CD14-positive monocyte (primary cell): ENCODE measurements at regions not wholly inside any gene's neighbourhood (a gene's known extent, or its start where the extent isn't known, plus 50 kb on each side); places are given as distances from the start of the nearest gene placed in this dataset.

Experiments
- DNase-seq, 3 donors: peaks; one replicate each; pipeline ENCODE4 v3.0.0-alpha.2; 2011 to 2022
- H2AFZ ChIP-seq: 2 replicates; pipeline ENCODE4 v1.6.0; 2012; ENCODE audit warnings: mild to moderate bottlenecking, low read depth, low read length, inconsistent platforms; ENCODE audit not compliant: insufficient read depth, poor library complexity, severe bottlenecking
- H3K27ac ChIP-seq, 2 donors: 1 replicate in 1 of 2; 2 replicates in 1 of 2; pipeline ENCODE4 v1.5.1; 2012 to 2013; ENCODE audit warnings: low read length in 2 of 2, control low read depth in 1 of 2, inconsistent platforms in 1 of 2, low read depth in 1 of 2, mild to moderate bottlenecking in 1 of 2
- H3K27me3 ChIP-seq, 2 donors: one replicate each; pipeline versions ENCODE4 v1.6.0 to v1.6.1; 2011 to 2013; ENCODE audit warnings: low read length in 2 of 2; ENCODE audit not compliant: control insufficient read depth in 2 of 2, insufficient read depth in 2 of 2
- H3K36me3 ChIP-seq, 2 donors: replicated peaks in 1 of 2; 1 replicate in 1 of 2; 2 replicates in 1 of 2; pipeline versions ENCODE4 v1.5.1 to v1.6.1; 2012 to 2013; ENCODE audit warnings: low read length in 2 of 2, control low read depth in 1 of 2, inconsistent platforms in 1 of 2, mild to moderate bottlenecking in 1 of 2; ENCODE audit not compliant: insufficient read depth in 2 of 2, control insufficient read depth in 1 of 2
- H3K4me1 ChIP-seq, 2 donors: 1 replicate in 1 of 2; 2 replicates in 1 of 2; pipeline versions ENCODE4 v1.5.1 to v1.6.1; 2012 to 2013; ENCODE audit warnings: low read length in 2 of 2, control low read depth in 1 of 2, inconsistent platforms in 1 of 2, mild to moderate bottlenecking in 1 of 2, moderate library complexity in 1 of 2; ENCODE audit not compliant: insufficient read depth in 2 of 2, control insufficient read depth in 1 of 2
- H3K4me2 ChIP-seq: replicated peaks from 2 replicates; pipeline ENCODE3; 2012; ENCODE audit warnings: low read length, moderate library complexity, mild to moderate bottlenecking; ENCODE audit not compliant: poor library complexity, severe bottlenecking; ENCODE audit errors: extremely low read depth
- H3K4me3 ChIP-seq, 3 experiments: fragments of 200-600 bp in 1 of 3; sonication (generic) in 1 of 3; replicated peaks in 1 of 3; 1 replicate in 2 of 3; 2 replicates in 1 of 3; pipeline ENCODE4 v1.5.1; 2011 to 2013; ENCODE audit warnings: low read length in 3 of 3, mild to moderate bottlenecking in 3 of 3, control low read depth in 2 of 3, low read depth in 2 of 3, inconsistent platforms in 1 of 3, moderate library complexity in 1 of 3
- H3K79me2 ChIP-seq: 2 replicates; pipeline ENCODE4 v1.6.0; 2012; ENCODE audit warnings: mild to moderate bottlenecking, control low read depth, inconsistent platforms, low read length, moderate library complexity; ENCODE audit not compliant: insufficient read depth
- H3K9ac ChIP-seq: 2 replicates; pipeline ENCODE4 v1.6.0; 2017; ENCODE audit warnings: low read length, mild to moderate bottlenecking; ENCODE audit not compliant: insufficient read depth, poor library complexity, severe bottlenecking
- H3K9me3 ChIP-seq, 2 donors: replicated peaks in 1 of 2; 1 replicate in 1 of 2; 2 replicates in 1 of 2; pipeline versions ENCODE4 v1.5.1 to v1.6.1; 2012 to 2013; ENCODE audit warnings: low read length in 2 of 2, control low read depth in 1 of 2; ENCODE audit not compliant: control insufficient read depth in 1 of 2, insufficient read depth in 1 of 2
- H4K20me1 ChIP-seq: 2 replicates; pipeline ENCODE4 v1.6.0; 2012; ENCODE audit warnings: mild to moderate bottlenecking, low read length, control low read depth, moderate library complexity; ENCODE audit not compliant: insufficient read depth
- H3K27ac Mint-ChIP-seq, 7 donors: one replicate each; pipeline ENCODE4 v1.8.0; 2020; ENCODE audit warnings: mild to moderate bottlenecking in 7 of 7, mixed read lengths in 7 of 7, moderate library complexity in 6 of 7, inconsistent platforms in 2 of 7
- H3K27me3 Mint-ChIP-seq, 3 donors: one replicate each; pipeline ENCODE4 v1.8.0; 2021 to 2022; ENCODE audit warnings: low read depth in 3 of 3, mild to moderate bottlenecking in 3 of 3, mixed read lengths in 3 of 3, moderate library complexity in 3 of 3, inconsistent platforms in 1 of 3
- H3K36me3 Mint-ChIP-seq, 2 donors: one replicate each; pipeline ENCODE4 v1.8.0; 2020; ENCODE audit warnings: mixed read lengths in 2 of 2, inconsistent platforms in 1 of 2, mild to moderate bottlenecking in 1 of 2
- H3K4me1 Mint-ChIP-seq: one replicate; pipeline ENCODE4 v1.8.0; 2020; ENCODE audit warnings: mild to moderate bottlenecking, mixed read lengths
- H3K4me3 Mint-ChIP-seq, 2 donors: one replicate each; pipeline ENCODE4 v1.8.0; 2020; ENCODE audit warnings: mild to moderate bottlenecking in 2 of 2, mixed read lengths in 2 of 2, moderate library complexity in 1 of 2
- H3K9me3 Mint-ChIP-seq, 7 donors: one replicate each; pipeline ENCODE4 v1.8.0; 2020 to 2022; ENCODE audit warnings: mixed read lengths in 7 of 7, mild to moderate bottlenecking in 6 of 7, moderate library complexity in 6 of 7, inconsistent platforms in 2 of 7
- CTCF ChIP-seq: fragments of 200-600 bp; IDR thresholded peaks from one replicate; pipeline ENCODE4 v1.8.0; 2022; ENCODE audit warnings: antibody characterized with exemption, mild to moderate bottlenecking
- WGBS: methylation state at CpG from one replicate; pipeline ENCODE4 v1.1.5; 2013; ENCODE audit warnings: missing lambda C conversion rate; ENCODE audit not compliant: insufficient coverage; 5-methylcytosine and 5-hydroxymethylcytosine counted together
- intact Hi-C, 2 donors: fragments of 100-400 bp; cut with micrococcal nuclease; formaldehyde crosslinking; loops; one replicate each; pipeline versions ENCODE4 v1.15.0 to v1.15.1; 2023

GRCh38 chr3:159607856-159608255 is 380.8 kb upstream of the IL12A start:
- Histone ChIP-seq H3K4me1 (no peaks in the 10 kb centered on the region), H3K27me3 (no peaks in the 10 kb centered on the region), H3K27ac (no peak overlapping the region)

GRCh38 chr3:159608311-159608710 is 380.3 kb upstream of the IL12A start:
- no peak overlapping the region for H3K27ac ChIP-seq
- H3K27me3 ChIP-seq: no peaks in the 10 kb centered on the region
- WGBS: 100% methylated on average over 2 of the region's 3 CpGs
- H3K4me1 Mint-ChIP-seq: no peaks in the 10 kb centered on the region
- TF ChIP-seq CTCF: no peak
- no peaks in the 10 kb centered on the region for H3K79me2 ChIP-seq
- intact Hi-C loops: no loop called here
- no peak overlapping the region for H3K4me3 ChIP-seq
- H3K36me3 ChIP-seq: no peaks in the 10 kb centered on the region
- no peak overlapping the region for H3K27ac Mint-ChIP-seq
- DNase-seq: no peak
- H2AFZ ChIP-seq: no peak overlapping the region
- no peak overlapping the region for H3K4me2 ChIP-seq
- peaks cover 2 to 3% (median 3%) of the 10 kb centered on the region in 3 donors for H3K27me3 Mint-ChIP-seq
- no peaks in the 10 kb centered on the region for H4K20me1 ChIP-seq
- no peaks in the 10 kb centered on the region for H3K9me3 ChIP-seq
- H3K4me3 Mint-ChIP-seq: no peak overlapping the region
- peaks cover 0 to 2% (median 0%) of the 10 kb centered on the region in 7 donors for H3K9me3 Mint-ChIP-seq
- H3K4me1 ChIP-seq: no peaks in the 10 kb centered on the region
- H3K36me3 Mint-ChIP-seq: no peaks in the 10 kb centered on the region
- H3K9ac ChIP-seq: no peak overlapping the region

More at GRCh38 chr3:159607856-159608255, 380.8 kb upstream of the IL12A start:
- Histone ChIP-seq H3K79me2 (no peaks in the 10 kb centered on the region), H3K9me3 (no peaks in the 10 kb centered on the region), H3K4me2 (no peak overlapping the region), H2AFZ (no peak overlapping the region), H3K36me3 (no peaks in the 10 kb centered on the region), H3K4me3 (no peak overlapping the region), H3K9ac (no peak overlapping the region), H4K20me1 (no peaks in the 10 kb centered on the region)
- intact Hi-C loops: no loop called here
- Mint-ChIP-seq H3K4me1 (no peaks in the 10 kb centered on the region), H3K36me3 (no peaks in the 10 kb centered on the region), H3K9me3 (peaks cover 0 to 3% (median 0%) of the 10 kb centered on the region in 7 donors), H3K27me3 (peaks cover 2 to 3% (median 3%) of the 10 kb centered on the region in 3 donors), H3K4me3 (no peak overlapping the region), H3K27ac (no peak overlapping the region)
- no peak for TF ChIP-seq CTCF
- WGBS: 84% methylated on average over 2 of the region's 3 CpGs
- no peak for DNase-seq
